ENCODE measurements at regions not wholly inside any gene's neighbourhood (a gene's known extent, or its start where the extent isn't known, plus 50 kb on each side); places are given as distances from the start of the nearest gene placed in this dataset.

- H3K9me3 ChIP-seq (replicated peaks; ENCODE audit: control insufficient read depth, insufficient read depth, low read length): peaks cover 4% of the 10 kb centered on the region
- no peak for FAIRE-seq
- H4K20me1 ChIP-seq (replicated peaks; ENCODE audit: control insufficient read depth, extremely low read depth, insufficient read depth, low read length): no peaks in the 10 kb centered on the region
- H3K4me2 ChIP-seq (ENCODE audit: insufficient read depth, low read length): no peak overlapping the region
- BruUV-seq (replicated peaks): no TSS peak
- H3K4me3 ChIP-seq (replicated peaks in 1 of 3; ENCODE audit: insufficient read depth in 1 of 3, low read depth in 1 of 3, low read length in 3 of 3): no peak overlapping the region
- CTCF ChIA-PET: no interaction called here
- intact Hi-C loops (cut with micrococcal nuclease): no loop called here
- no peak overlapping the region for H2AFZ ChIP-seq (ENCODE audit: low read depth, low read length)
- H3K27ac ChIP-seq (ENCODE audit: insufficient read depth, low read depth, low read length): no peak overlapping the region
- dilution Hi-C loops (cut with MboI; ENCODE audit: extremely low pct_ligation_motif_present, low sequenced_read_pairs): no loop called here
- no peak for TF ChIP-seq FOS (IDR thresholded peaks at IDR 0.05; ENCODE audit: borderline replicate concordance, insufficient read depth, low read length)
- TF ChIP-seq CTCF (IDR thresholded peaks at IDR 0.05; ENCODE audit: extremely low read depth in 1 of 2, insufficient read depth in 1 of 2, low read depth in 1 of 2, low read length in 2 of 2): no peak
- TF ChIP-seq MYC (IDR thresholded peaks at IDR 0.05; ENCODE audit: low read depth, low read length): no peak
- TF ChIP-seq EZH2 (IDR thresholded peaks at IDR 0.05; ENCODE audit: borderline replicate concordance, low read depth, low read length, severe bottlenecking): no peak
- no peak for TF ChIP-seq MAX (IDR thresholded peaks at IDR 0.05; ENCODE audit: insufficient read depth, insufficient read length)
- TF ChIP-seq JUN (IDR thresholded peaks at IDR 0.05; ENCODE audit: borderline replicate concordance, insufficient read depth, insufficient read length, low read depth): no peak
- TF ChIP-seq POLR2AphosphoS5 (IDR thresholded peaks at IDR 0.05; ENCODE audit: insufficient read depth, low read depth, low read length): no peak
- no peak for TF ChIP-seq GATA2 (IDR thresholded peaks at IDR 0.05; ENCODE audit: insufficient read depth, insufficient read length, low read depth, low read length)
- no peak for DNase-seq (ENCODE audit: low read depth, low spot score)
- H3K79me2 ChIP-seq (ENCODE audit: control insufficient read depth, insufficient read depth, low read length): no peaks in the 10 kb centered on the region
- H3K27me3 ChIP-seq (ENCODE audit: control insufficient read depth in 2 of 2, insufficient read depth in 2 of 2, low read length in 2 of 2): no peaks in the 10 kb centered on the region
- no peaks in the 10 kb centered on the region for H3K36me3 ChIP-seq (ENCODE audit: control insufficient read depth in 2 of 2, extremely low read depth in 1 of 2, insufficient read depth in 2 of 2, low read length in 2 of 2)
- no peak overlapping the region for H3K9ac ChIP-seq (replicated peaks; ENCODE audit: extremely low read depth, insufficient read depth, low read length)
- POLR2A ChIA-PET: no interaction called here
- H3K4me1 ChIP-seq (ENCODE audit: control insufficient read depth, extremely low read depth, insufficient read depth, low read length): no peaks in the 10 kb centered on the region
- H3K9me1 ChIP-seq (replicated peaks; ENCODE audit: control insufficient read depth, extremely low read depth, insufficient read depth, low read length): no peaks in the 10 kb centered on the region
Observed at GRCh38 chr14:98494582-98494981, 777.4 kb downstream of the BCL11B start.
